Right lobe of liver (tissue), 6 donors: ENCODE measurements at regions not wholly inside any gene's neighbourhood (a gene's known extent, or its start where the extent isn't known, plus 50 kb on each side); places are given as distances from the start of the nearest gene placed in this dataset.
"Not testable (repeated sequence)": the region's sequence is repeated elsewhere in the genome, so short reads cannot be mapped to it uniquely, and the experiment has no call there.

Experiments used
- ATAC-seq, 4 donors: fragments of 200-7000 bp; cut with Tn5 transposase; one replicate each; pipeline ENCODE4 v1.9.1; 2020; ENCODE audit warnings: mild to moderate bottlenecking in 4 of 4, moderate library complexity in 4 of 4
- DNase-seq, 3 donors: peaks; one replicate each; pipeline ENCODE4 v3.0.0-alpha.2; 2020
- H3K27ac ChIP-seq, 3 donors: fragments of 200-600 bp; one replicate each; pipeline ENCODE4 v1.8.0; 2022
- H3K27me3 ChIP-seq, 2 donors: fragments of 200-600 bp; one replicate each; pipeline ENCODE4 v1.8.0; 2022
- H3K36me3 ChIP-seq, 4 donors: fragments of 200-600 bp; sonication (generic) in 1 of 4; one replicate each; pipeline versions ENCODE4 v1.5.1 to v1.8.0; 2017 to 2022; ENCODE audit warnings: control low read depth in 1 of 4
- H3K4me1 ChIP-seq, 4 donors: fragments of 200-600 bp; sonication (generic) in 1 of 4; one replicate each; pipeline versions ENCODE4 v1.5.1 to v1.8.0; 2017 to 2022; ENCODE audit warnings: control low read depth in 1 of 4
- H3K4me3 ChIP-seq, 3 donors: fragments of 200-600 bp; one replicate each; pipeline ENCODE4 v1.8.0; 2022
- H3K9me3 ChIP-seq, 4 donors: fragments of 200-600 bp; sonication (generic) in 1 of 4; one replicate each; pipeline versions ENCODE4 v1.5.1 to v1.8.0; 2017 to 2022; ENCODE audit warnings: control low read depth in 1 of 4
- POLR2A ChIP-seq: fragments of 450-650 bp; IDR thresholded peaks from one replicate; pipeline ENCODE4 v1.6.1; 2017; ENCODE audit warnings: antibody characterized with exemption, mild to moderate bottlenecking
- WGBS: methylation state at CpG from one replicate; pipeline ENCODE4 v1.1.6; 2018; ENCODE audit warnings: low coverage, low lambda C conversion rate; ENCODE audit not compliant: insufficient coverage; ENCODE audit errors: missing lambda C conversion rate; 5-methylcytosine and 5-hydroxymethylcytosine counted together
- intact Hi-C, 2 donors: fragments of 100-400 bp; cut with DNase I; formaldehyde crosslinking; loops; one replicate each; pipeline versions ENCODE4 v1.11.2 to v1.14.1; 2022
- TF ChIP-seq, protein P1 (sequence below), 4 donors: fragments of 200-600 bp in 3 of 4; fragments of 450-650 bp in 1 of 4; IDR thresholded peaks; one replicate each; pipeline versions ENCODE4 v1.5.1 to v1.8.0; 2016 to 2022; ENCODE audit warnings: antibody characterized with exemption in 4 of 4, mild to moderate bottlenecking in 2 of 4
- donor health status: DM: no; HTN: yes; CAD: no.
- donor health status: DM: no; HTN: no; CAD: no.
- donor health status: DM: no; HTN: no; CAD: no.
- donor health status: DM: no; HTN: yes; CAD: no.
- donor health status: DM: no; HTN: yes; CAD: no.

GRCh38 chr6:100209323-100210136, 215.5 kb upstream of the MCHR2 start:
- Histone ChIP-seq H3K36me3 (no peaks in the 10 kb centered on the region), H3K27me3 (no peaks in the 10 kb centered on the region), H3K9me3 (no peaks in the 10 kb centered on the region), H3K4me3 (no peak overlapping the region), H3K27ac (no peak overlapping the region), H3K4me1 (peaks cover 0 to 8% (median 0%) of the 10 kb centered on the region in 4 donors)
- TF ChIP-seq, protein P1, sequence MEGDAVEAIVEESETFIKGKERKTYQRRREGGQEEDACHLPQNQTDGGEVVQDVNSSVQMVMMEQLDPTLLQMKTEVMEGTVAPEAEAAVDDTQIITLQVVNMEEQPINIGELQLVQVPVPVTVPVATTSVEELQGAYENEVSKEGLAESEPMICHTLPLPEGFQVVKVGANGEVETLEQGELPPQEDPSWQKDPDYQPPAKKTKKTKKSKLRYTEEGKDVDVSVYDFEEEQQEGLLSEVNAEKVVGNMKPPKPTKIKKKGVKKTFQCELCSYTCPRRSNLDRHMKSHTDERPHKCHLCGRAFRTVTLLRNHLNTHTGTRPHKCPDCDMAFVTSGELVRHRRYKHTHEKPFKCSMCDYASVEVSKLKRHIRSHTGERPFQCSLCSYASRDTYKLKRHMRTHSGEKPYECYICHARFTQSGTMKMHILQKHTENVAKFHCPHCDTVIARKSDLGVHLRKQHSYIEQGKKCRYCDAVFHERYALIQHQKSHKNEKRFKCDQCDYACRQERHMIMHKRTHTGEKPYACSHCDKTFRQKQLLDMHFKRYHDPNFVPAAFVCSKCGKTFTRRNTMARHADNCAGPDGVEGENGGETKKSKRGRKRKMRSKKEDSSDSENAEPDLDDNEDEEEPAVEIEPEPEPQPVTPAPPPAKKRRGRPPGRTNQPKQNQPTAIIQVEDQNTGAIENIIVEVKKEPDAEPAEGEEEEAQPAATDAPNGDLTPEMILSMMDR (IDR thresholded peaks at IDR 0.05): no peak
- TF ChIP-seq POLR2A: no peak
- DNase-seq (no peak), ATAC-seq (peak in 1 of 4 donors; percentile 11)
- intact Hi-C loops: no loop called here
- 63% methylated on average over 2 of the region's 2 CpGs for WGBS

DNA sequence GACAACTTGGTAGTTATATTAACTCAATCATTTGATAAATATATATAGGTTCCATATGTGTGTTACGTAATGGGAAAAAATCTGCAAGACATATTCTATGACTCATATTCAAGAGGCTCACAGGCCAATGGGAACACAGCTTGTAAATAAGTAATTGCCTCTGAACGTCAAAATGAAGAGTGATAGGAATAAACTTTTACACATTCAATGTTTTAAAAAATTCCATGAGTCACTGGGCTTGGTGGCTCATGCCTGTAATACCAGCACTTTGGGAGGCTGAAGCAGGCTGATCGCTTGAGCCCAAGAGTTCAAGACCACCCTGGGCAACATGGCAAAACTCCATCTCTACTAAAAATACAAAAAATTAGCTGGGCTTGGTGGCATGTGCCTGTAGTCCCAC, 209.4 kb upstream of the MCHR2 start:
- DNase-seq (no peak), ATAC-seq (no peak)
- WGBS: 53% methylated on average over 3 of the region's 3 CpGs
- Histone ChIP-seq H3K36me3 (no peaks in the 10 kb centered on the region), H3K4me1 (no peaks in the 10 kb centered on the region), H3K27me3 (no peaks in the 10 kb centered on the region), H3K27ac (no peak overlapping the region), H3K9me3 (no peaks in the 10 kb centered on the region), H3K4me3 (no peak overlapping the region)
- intact Hi-C loops: no loop called here
- no peak for TF ChIP-seq POLR2A
- TF ChIP-seq, protein P1 (IDR thresholded peaks at IDR 0.05): no peak

DNA sequence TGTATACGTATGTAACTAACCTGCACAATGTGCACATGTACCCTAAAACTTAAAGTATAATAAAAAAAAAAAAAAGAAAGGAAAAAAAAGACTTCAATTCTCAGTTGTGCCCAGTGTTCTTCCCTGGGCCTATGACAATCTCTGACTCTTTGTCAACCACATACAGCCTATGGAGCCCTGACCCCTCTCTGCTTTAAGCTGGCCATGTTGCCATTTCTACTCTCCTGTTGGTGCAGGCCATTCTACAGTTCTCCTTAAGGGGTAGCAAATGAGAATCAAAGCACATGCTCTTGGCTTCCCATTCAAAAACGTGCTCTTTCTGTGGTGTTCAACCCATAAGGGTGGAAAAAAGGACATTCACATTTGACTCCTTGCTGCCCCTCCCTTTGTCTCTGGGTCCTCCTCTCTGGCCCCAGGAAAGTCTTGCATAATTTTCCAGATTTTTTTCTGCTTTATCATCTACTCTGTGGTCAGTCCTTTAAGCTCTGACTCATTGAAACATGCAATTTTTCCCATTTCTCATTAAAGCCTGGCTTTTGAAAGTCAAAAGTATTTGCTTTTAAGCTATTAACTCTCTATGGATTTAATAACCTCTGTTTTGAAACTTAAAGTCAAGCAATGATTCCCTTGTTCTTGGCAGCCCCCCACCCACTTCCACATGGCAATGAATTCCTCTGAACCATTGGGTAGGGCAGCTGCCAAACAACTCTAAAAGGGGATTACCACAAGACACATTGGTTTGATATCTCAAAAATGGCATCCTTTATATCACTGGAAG, 208.6 kb upstream of the MCHR2 start:
- no peaks in the 10 kb centered on the region for H3K9me3 ChIP-seq
- no peak for ATAC-seq
- H3K36me3 ChIP-seq: no peaks in the 10 kb centered on the region
- 52% methylated on average over 2 of the region's 2 CpGs for WGBS
- no peaks in the 10 kb centered on the region for H3K27me3 ChIP-seq
- intact Hi-C loops: no loop called here
- H3K27ac ChIP-seq: no peak overlapping the region
- H3K4me1 ChIP-seq: no peaks in the 10 kb centered on the region
- no peak for DNase-seq
- TF ChIP-seq, protein P1 (IDR thresholded peaks at IDR 0.05): no peak
- no peak for TF ChIP-seq POLR2A
- no peak overlapping the region for H3K4me3 ChIP-seq

DNA sequence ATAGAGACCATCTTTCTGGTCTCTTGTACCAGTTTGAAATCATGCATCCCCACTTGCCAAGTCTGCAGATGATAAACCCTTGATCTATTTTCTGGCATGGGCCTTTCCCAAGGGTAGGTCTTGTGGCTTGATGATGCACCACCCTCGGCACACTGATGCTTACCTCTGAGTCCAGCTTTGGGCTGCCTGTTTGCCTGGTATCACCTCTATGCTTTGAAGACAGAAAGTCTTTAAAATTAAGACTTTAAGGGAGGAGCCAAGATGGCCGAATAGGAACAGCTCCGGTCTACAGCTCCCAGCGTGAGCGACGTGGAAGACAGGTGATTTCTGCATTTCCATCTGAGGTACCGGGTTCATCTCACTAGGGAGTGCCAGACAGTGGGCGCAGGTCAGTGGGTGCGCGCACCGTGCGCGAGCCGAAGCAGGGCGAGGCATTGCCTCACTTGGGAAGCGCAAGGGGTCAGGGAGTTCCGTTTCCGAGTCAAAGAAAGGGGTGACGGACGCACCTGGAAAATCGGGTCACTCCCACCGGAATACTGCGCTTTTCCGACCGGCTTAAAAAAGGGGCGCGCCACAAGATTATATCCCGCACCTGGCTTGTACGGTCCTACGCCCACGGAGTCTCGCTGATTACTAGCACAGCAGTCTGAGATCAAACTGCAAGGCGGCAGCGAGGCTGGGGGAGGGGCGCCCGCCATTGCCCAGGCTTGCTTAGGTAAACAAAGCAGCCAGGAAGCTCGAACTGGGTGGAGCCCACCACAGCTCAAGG, 202.4 kb upstream of the MCHR2 start:
- H3K36me3 ChIP-seq, H3K27me3 ChIP-seq, ATAC-seq, H3K4me3 ChIP-seq, DNase-seq, H3K27ac ChIP-seq, H3K4me1 ChIP-seq, H3K9me3 ChIP-seq, intact Hi-C loops: not testable (repeated sequence)
- 90% methylated on average over 29 of the region's 37 CpGs for WGBS

GRCh38 chr6:100195244-100195643, 201.2 kb upstream of the MCHR2 start:
- H3K4me3 ChIP-seq, H3K27me3 ChIP-seq, ATAC-seq, H3K36me3 ChIP-seq, H3K27ac ChIP-seq, H3K9me3 ChIP-seq, DNase-seq, intact Hi-C loops, H3K4me1 ChIP-seq: not testable (repeated sequence)
- 77% methylated on average over 2 of the region's 2 CpGs for WGBS
